NCI-H345 (cell line): ENCODE measurements at regions not wholly inside any gene's neighbourhood (a gene's known extent, or its start where the extent isn't known, plus 50 kb on each side); places are given as distances from the start of the nearest gene placed in this dataset.
"Not testable (repeated sequence)": the region's sequence is repeated elsewhere in the genome, so short reads cannot be mapped to it uniquely, and the experiment has no call there.

Source experiments
- DNase-seq: peaks from one replicate; lab custom pipeline; 2025; lab: John Stamatoyannopoulos, UW

GRCh38 chr6:86256615-86257187 is 614.0 kb upstream of the SYNCRIP start:
- DNase-seq: no peak

GRCh38 chr6:86255973-86256372 is 613.3 kb upstream of the SYNCRIP start:
- DNase-seq: no peak

GRCh38 chr6:86251106-86251505 is 608.4 kb upstream of the SYNCRIP start:
- no peak for DNase-seq

GRCh38 chr6:86217906-86218305 is 575.2 kb upstream of the SYNCRIP start:
- DNase-seq: no peak

- no peak for DNase-seq
Observed at GRCh38 chr6:86215323-86215722, 572.6 kb upstream of the SYNCRIP start.

GRCh38 chr6:86205980-86206379 is 563.3 kb upstream of the SYNCRIP start:
- no peak for DNase-seq

- DNase-seq: no peak
Observed at GRCh38 chr6:86203044-86203443, 560.4 kb upstream of the SYNCRIP start.

- DNase-seq: no peak
Observed at GRCh38 chr6:86193821-86194220, 551.1 kb upstream of the SYNCRIP start.

- no peak for DNase-seq
Observed at GRCh38 chr6:86192123-86192522, 549.4 kb upstream of the SYNCRIP start.

GRCh38 chr6:86175149-86175548 is 532.5 kb upstream of the SYNCRIP start:
- peak; percentile 2 for DNase-seq

- no peak for DNase-seq
Observed at GRCh38 chr6:86154852-86155251, 512.2 kb upstream of the SYNCRIP start.

- no peak for DNase-seq
Observed at GRCh38 chr6:86153521-86153920, 510.8 kb upstream of the SYNCRIP start.

- DNase-seq: no peak
Observed at GRCh38 chr6:86152546-86152945, 509.9 kb upstream of the SYNCRIP start.

GRCh38 chr6:86148586-86148985 is 505.9 kb upstream of the SYNCRIP start:
- DNase-seq: no peak

- no peak for DNase-seq
Observed at GRCh38 chr6:86147859-86148258, 505.2 kb upstream of the SYNCRIP start.

- no peak for DNase-seq
Observed at GRCh38 chr6:86147311-86147710, 504.6 kb upstream of the SYNCRIP start.

GRCh38 chr6:86146751-86147150 is 504.1 kb upstream of the SYNCRIP start:
- DNase-seq: not testable (repeated sequence)

GRCh38 chr6:86142326-86142725 is 499.6 kb upstream of the SYNCRIP start:
- DNase-seq: no peak

GRCh38 chr6:86128130-86128814 is 485.6 kb upstream of the SYNCRIP start:
- DNase-seq: no peak

- no peak for DNase-seq
Observed at GRCh38 chr6:86122086-86122485, 479.4 kb upstream of the SYNCRIP start.

GRCh38 chr6:86118271-86118670 is 475.6 kb upstream of the SYNCRIP start:
- no peak for DNase-seq

GRCh38 chr6:86107985-86108384 is 465.3 kb upstream of the SYNCRIP start:
- no peak for DNase-seq

- DNase-seq: no peak
Observed at GRCh38 chr6:86087954-86088353, 445.3 kb upstream of the SYNCRIP start.

- DNase-seq: no peak
Observed at GRCh38 chr6:86079938-86080337, 437.3 kb upstream of the SYNCRIP start.
